GM23248 (cell line): ENCODE measurements at regions not wholly inside any gene's neighbourhood (a gene's known extent, or its start where the extent isn't known, plus 50 kb on each side); places are given as distances from the start of the nearest gene placed in this dataset.

Source experiments
- EZH2 ChIP-seq: fragments of 200-600 bp; sonication (generic); IDR thresholded peaks from 2 replicates; pipeline ENCODE4 v1.6.1; 2018; ENCODE audit warnings: antibody characterized with exemption, mild to moderate bottlenecking; ENCODE audit not compliant: insufficient read depth, poor library complexity, severe bottlenecking
- EZH2phosphoT487 ChIP-seq: fragments of 200-600 bp; sonication (generic); IDR thresholded peaks from 2 replicates; pipeline ENCODE4 v1.6.1; 2018; ENCODE audit warnings: antibody characterized with exemption, moderate library complexity, mild to moderate bottlenecking, low read depth; ENCODE audit not compliant: insufficient read depth

DNA sequence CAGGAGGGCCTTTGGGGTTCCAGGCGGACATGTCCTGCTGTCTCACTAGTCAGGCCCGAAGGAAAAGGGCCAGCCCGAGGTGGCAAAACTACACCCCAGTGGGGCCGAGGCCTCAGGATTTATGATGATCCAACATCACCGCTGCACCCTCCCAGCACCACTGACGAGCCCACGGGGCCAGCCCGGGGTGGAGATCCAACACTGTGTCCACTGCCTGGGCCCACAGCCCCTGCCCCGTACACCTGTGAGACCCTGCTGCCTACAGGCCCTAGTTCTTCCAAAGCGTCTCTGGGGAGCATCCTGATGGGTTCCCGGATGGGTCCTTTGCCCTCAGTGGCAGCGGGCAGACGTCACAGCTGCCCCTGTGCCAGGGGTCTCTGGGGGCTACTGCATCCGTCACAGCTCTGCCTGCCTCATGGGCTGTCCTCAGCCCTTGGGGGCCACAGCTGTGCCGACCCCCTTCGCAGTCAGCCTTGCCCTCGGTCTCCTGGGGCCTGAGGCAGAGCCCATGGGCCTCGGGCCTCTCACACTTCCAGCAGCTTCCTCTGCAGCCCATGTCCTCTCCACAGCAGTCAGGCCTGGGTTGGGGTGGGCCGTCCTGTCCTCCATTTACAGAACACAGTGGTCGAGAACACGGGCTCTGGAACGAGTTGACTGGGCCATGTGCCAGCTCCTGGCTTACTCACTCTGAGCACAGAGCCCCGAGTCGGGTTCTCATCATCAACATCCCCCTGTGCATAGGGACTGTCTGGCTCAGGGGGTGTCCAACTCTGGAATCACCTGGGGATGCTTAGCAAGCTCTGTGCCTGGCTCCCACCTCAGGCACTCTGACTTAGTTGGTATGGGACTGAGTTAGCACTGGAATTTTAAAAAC lies 64.9 kb downstream of the FOXL3 start:
- TF ChIP-seq EZH2 (no peak), EZH2phosphoT487 (no peak)
